Nucleus accumbens (tissue), 56 donors: ENCODE measurements at regions not wholly inside any gene's neighbourhood (a gene's known extent, or its start where the extent isn't known, plus 50 kb on each side); places are given as distances from the start of the nearest gene placed in this dataset.

Experiments used
- DNase-seq, 56 donors: peaks; one replicate each; lab custom pipeline; 2025; lab: John Stamatoyannopoulos, UW

- DNase-seq, result no peak
These were observed 693.5 kb upstream of the TENM3 start for GRCh38 chr4:181549576-181550188.

GRCh38 chr4:181550381-181550780, 692.8 kb upstream of the TENM3 start:
- DNase-seq, result no peak

GRCh38 chr4:181559637-181560036, 683.6 kb upstream of the TENM3 start:
- DNase-seq, result no peak

- no peak for DNase-seq
These were observed 680.8 kb upstream of the TENM3 start for GRCh38 chr4:181562399-181562798.

- DNase-seq, result no peak
These were observed 678.6 kb upstream of the TENM3 start for GRCh38 chr4:181564625-181565024.

GRCh38 chr4:181566490-181566889, 676.7 kb upstream of the TENM3 start:
- no peak for DNase-seq

- DNase-seq, result no peak
These were observed 673.6 kb upstream of the TENM3 start for GRCh38 chr4:181569553-181569952.

GRCh38 chr4:181578911-181579310, 664.3 kb upstream of the TENM3 start:
- no peak for DNase-seq

- DNase-seq, result no peak
These were observed 663.7 kb upstream of the TENM3 start for GRCh38 chr4:181579486-181579885.

- no peak for DNase-seq
These were observed 661.2 kb upstream of the TENM3 start for GRCh38 chr4:181581983-181582382.

- DNase-seq, result no peak
These were observed 660.6 kb upstream of the TENM3 start for GRCh38 chr4:181582595-181582994.

- DNase-seq, result no peak
These were observed 654.4 kb upstream of the TENM3 start for GRCh38 chr4:181588733-181589302.

GRCh38 chr4:181592221-181592745, 650.9 kb upstream of the TENM3 start:
- peak in 1 of 56 donors; percentile 1 for DNase-seq

GRCh38 chr4:181593703-181594102, 649.5 kb upstream of the TENM3 start:
- no peak for DNase-seq

- DNase-seq, result no peak
These were observed 649.0 kb upstream of the TENM3 start for GRCh38 chr4:181594188-181594587.

- DNase-seq, result no peak
These were observed 647.5 kb upstream of the TENM3 start for GRCh38 chr4:181595716-181596115.

- no peak for DNase-seq
These were observed 645.4 kb upstream of the TENM3 start for GRCh38 chr4:181597766-181598165.

GRCh38 chr4:181599134-181599533, 644.1 kb upstream of the TENM3 start:
- DNase-seq, result no peak

- no peak for DNase-seq
These were observed 642.1 kb upstream of the TENM3 start for GRCh38 chr4:181601103-181601502.

- no peak for DNase-seq
These were observed 638.7 kb upstream of the TENM3 start for GRCh38 chr4:181604546-181604945.

- DNase-seq, result no peak
These were observed 636.9 kb upstream of the TENM3 start for GRCh38 chr4:181606300-181606699.

GRCh38 chr4:181608181-181608580, 635.0 kb upstream of the TENM3 start:
- no peak for DNase-seq
